ENCODE measurements at regions not wholly inside any gene's neighbourhood (a gene's known extent, or its start where the extent isn't known, plus 50 kb on each side); places are given as distances from the start of the nearest gene placed in this dataset.

DNA sequence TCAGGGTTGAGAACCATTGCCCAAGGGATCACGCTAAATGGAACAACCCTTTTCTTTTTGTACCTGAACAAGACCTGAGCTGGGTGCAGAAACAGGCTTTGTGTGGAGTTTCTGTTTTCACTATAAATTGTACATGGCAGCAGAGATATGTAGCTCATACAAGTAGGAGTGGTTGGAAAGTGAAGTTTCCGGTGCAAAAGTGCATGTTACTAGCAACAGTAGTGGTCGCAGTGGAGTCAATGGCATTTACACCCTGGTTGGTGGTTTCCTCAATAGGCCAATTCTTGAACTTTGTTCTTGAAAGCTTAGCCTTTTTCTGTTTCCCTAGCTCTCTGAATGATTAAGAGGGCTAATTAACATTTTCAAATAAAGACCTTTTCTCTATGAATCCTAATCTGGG is 170.7 kb downstream of the NEBL start:
- no peak for DNase-seq

DNA sequence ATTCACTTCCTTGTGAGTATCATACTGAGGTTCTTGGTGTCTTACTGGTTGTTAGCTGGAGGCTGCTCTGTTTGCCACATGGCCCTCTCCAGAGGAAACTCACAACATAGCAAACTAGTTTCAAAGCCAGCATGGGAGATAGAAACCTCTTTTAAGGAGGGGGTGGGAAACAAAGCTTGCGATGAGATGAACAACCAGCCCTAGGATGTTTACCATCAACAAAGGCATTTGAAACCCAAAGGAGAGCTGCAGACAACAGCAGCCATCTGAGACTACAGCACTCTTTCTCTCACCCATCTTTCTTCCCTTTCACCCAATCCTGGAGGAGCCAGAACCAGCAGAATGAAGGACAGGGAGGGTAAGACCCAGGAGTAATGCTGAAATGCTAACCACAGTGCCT is 182.1 kb downstream of the NEBL start:
- DNase-seq = no peak

DNA sequence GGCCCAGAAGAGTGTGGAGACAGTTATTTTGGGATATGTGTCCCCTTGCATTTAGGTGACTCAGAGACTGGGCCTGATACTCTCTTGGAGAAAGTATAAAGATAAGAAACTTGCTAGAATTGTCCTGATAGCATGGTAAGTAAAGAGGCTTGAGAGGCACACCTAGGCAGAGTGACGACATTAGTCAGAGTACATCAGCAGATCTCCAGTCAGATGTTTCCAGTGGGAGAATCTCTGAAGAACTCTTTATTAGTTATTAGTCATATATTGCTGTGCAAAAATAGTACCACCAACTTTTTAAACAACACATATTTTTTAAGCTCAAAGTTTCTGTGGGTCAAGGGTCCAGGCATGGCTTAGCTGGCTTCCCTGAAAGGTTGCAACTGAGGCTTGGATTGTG is 182.6 kb downstream of the NEBL start:
- no peak for DNase-seq

DNA sequence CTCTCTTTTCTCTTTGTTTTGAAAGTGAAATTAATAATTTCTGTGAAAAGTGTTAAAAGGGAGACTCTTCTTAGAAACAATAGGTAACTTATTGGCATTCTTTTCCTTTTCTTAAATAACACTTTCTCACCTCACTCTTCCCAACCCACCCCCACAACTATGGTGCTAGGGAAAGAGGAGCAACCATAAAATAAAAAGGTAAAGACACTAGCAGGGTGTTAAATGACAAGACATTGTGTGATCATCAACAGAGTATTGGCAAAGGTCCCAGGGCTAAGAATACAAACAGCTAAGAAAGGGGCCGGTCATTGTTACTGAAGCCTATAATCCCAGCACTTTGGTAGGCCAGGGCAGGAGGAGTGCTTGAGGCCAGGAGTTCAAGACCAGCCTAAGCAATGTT is 183.7 kb downstream of the NEBL start:
- no peak for DNase-seq

DNA sequence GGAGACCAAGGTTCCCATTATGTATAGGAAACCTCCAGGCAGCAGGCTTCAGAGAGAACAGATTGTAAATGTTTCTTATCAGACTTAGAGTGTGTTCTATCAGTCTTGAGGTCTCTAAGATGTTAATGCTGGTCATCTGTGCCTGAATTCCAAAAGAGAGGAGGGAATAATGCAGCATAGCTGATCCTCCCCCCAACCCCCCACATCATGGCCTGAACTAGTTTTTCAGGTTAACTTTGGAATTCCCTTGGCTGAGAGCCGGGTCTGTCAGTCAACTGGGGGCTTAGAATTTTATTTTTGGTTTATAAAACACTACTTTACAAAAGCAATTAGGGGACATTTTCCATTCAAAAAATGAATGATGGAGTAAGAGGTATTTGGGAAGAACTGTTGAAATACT is 184.3 kb downstream of the NEBL start:
- no peak for DNase-seq

DNA sequence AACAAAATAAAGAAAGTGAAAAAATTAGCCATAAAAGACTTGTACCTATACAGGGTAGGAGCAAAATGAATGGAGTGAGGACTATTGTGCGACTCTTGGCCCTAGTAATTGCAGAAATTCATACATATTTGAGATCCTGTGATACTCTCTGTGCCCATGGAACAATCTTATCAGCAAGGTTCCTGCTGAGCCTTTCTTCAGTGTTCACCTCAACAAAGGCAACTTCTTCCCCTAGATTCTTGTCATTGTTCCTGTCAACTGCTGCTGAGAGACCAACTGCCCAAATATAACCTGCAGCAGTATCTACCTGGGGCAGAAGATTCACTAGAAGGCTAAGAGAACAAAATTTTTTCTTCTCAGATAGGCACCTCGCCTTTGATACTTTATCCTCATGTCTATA is 187.4 kb downstream of the NEBL start:
- DNase-seq = no peak

DNA sequence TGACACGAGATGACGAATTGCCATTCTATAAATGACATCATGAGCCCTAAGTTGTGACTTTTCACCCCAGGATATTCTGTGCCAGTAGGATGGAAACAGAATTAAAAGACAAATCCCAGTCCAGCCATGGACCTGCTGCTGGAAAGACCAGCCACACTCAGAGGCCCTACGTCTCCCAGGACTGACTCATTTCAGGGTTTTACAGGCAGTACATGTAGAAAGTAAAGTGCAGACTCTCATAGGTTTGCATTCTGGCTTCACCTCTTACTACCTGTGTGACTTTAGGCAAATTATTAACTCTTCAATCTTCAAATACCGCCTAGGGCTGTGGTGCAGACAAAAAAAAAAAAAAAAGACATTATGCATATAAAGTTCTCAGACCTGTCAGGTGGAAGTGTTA is 188.8 kb downstream of the NEBL start:
- no peak for DNase-seq

DNA sequence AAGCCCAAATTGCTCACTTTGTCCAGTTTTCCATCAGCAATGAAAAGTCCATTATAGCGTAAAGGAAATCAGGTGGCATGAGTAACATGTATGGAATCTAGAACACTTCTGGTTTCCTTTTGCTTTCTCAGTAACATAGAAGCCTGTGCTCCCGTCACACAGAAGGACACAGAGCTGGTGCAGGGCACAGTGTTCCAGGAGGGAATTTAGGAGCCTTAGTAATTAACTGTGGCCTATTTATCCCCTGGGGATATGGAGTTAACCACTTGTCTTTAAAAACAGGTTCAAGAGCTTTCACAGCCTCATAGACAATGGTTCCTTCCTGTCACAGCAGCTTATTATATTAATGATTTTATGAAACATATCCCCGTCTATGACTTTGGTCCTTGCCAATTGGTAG is 189.9 kb downstream of the NEBL start:
- no peak for DNase-seq

DNA sequence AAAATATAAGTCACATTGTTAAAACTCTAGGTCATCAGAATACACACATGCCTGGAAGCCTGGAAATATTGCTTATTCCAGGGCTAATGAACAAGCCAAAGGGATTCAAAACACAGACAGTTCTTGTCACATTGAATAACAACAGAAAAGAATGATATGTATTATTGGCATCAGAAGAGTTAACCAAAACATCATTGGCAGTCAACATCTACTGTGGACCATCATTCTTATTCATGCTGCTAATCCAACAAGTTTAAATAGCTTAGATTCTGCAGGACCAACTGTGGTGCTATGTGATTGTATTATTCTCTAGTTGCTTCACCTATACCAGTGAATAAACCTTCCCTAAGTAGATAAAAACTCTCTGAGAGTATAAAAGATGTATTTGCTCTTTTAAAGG is 198.3 kb downstream of the NEBL start:
- DNase-seq = no peak

DNA sequence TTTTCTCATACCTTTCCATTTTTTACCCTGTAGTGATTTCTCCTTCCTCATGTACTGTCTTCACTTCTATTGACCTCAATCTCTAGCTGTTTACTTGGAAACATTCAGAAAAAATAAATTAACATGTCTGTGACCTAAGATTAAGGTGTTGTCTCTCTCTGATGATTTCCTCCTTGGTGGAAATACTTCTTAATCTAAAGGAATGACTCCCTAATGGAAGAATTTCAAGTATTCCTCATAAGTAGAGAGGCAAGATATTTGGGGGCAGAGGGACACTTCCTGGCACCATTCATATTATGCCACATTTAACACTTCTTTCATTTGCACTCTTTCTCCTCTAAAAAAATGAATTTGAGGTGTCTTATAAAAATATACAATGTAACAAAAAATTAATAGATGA is 202.8 kb downstream of the NEBL start:
- no peak for DNase-seq

DNA sequence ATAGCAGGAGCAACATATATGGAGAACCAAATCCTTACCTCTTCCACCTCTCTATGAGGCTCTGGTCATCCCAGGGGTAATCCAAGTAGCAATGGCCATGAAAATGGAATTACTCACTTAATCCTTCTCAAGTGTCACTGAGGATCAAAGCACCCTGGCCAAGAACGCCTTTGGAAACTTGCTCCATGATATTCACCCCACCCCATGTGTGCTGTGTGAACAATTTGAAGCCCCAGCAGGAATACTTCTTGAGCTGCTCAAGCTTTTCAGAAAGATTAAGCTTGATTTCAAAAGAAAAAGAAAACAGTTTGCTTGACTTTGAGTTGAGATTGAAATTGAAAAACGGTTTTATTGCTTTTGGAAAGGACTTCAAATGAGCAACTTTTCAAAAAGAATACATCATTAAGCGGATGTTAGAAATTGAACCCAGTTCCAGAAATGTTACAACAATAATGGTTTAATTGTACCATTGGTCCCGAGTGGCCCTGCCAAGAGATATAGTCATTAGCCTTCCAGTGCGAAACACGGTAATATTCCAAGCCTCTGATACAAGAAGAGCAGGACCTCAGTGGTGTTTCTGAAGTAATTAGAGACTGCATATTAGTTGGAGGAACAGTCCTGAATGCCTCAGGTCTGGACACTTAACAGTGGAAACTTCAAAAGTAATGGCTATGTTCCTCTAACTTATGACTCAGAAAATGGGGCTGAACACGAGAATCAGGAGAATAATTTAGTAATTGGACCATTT is 208.1 kb downstream of the NEBL start:
- DNase-seq = no peak

DNA sequence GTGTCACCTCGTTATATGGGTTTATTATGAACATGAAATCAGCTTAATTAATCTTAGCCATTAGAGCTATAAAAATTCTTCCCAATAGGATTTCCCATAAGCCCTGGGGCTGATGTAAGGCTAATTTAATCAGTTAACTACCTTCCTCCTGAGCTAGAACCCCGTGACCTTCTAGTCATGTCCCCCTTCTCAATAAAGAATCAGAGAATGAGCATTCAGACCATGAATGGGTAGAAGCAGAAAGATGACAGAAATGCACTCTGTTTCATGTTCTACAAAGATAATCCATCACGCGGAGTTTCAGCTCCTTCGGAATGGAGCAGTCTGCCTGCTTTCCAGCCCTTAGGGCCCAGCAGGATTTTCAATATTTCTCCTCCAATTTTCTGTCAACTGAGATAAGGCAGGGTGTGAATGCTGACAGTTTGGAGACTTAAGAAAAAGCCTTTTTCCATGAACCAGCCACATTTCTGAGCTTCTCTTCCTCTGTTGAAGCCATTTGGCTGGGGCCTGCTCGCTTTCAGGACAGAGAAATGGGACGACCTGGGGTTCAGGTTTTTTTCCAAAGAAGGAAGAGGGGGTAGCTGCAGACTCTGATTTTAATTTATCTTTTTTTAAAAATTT is 211.0 kb downstream of the NEBL start:
- no peak for DNase-seq

DNA sequence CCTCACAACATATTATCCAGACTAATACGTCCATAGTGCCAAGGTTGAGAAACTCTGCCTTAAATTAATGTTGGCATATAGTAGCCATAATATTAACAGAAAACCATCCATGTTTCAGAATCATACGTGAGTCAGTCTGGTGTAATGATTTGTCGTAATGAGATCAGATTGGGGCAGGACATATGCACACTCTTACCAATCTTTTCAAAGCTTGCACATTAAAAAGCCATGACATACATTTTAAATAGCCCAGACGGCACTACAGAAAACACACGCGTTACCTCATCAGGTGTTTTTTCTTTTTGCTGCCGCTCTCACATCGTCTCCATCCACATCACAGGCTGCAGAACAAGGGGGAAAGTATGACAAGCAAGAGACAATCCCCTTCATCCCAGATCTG is 211.6 kb downstream of the NEBL start:
- DNase-seq = no peak

DNA sequence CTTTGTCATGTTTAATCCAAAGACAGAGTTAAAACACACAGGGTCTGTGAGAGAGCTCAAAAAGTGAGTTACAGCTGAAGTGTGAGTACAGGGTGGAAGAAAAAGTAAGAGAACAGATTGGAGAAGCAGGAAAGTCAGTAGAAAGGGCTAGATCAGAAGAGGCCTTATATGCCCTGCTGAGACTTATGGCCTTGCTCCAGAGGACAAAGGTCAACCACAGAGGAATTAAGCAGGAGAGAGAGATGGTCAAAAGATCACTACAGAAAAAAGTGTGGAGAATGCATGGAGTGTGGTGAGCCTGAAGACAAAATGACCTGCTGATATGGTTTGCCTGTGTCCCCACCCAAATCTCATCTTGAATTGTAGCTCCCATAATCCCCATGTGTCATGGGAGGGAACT is 213.8 kb downstream of the NEBL start:
- DNase-seq = no peak

DNA sequence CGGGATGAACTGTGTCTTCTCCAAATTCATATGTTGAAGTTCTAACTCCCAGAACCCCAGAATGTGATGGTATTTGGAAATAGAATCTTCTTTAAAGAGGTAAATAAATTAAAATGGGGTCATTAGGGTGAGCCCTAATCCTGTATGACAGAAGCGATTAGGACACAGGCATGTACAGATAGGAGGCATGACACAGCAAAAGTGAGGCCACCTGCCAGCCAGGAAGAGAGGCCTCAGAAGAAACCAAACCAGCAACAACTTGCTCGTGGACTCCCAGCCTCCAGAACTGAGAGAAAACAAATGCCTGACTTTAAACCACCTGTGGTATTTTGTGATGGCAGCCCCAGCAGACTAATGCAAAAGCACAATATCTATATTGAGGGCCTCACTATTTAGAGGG is 214.3 kb downstream of the NEBL start:
- no peak for DNase-seq

DNA sequence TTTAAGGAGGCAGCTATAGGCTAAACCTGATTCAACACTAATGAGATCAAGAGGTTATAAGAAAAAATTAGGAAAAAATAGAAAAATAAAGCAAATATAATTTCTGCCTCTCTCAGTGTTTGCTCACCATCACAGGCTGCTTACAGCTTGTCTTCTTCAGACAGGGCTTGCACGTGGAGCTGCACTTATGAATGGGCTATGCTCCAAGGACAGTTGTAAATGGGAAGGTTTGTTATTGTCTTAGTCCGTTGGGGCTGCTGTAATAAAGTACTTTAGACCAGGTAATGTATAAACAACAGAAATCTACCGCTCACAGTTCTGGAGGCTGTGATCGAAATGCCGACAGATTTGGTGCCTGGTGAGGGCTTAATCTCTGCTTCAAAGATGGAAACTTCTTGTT is 219.8 kb downstream of the NEBL start:
- no peak for DNase-seq

DNA sequence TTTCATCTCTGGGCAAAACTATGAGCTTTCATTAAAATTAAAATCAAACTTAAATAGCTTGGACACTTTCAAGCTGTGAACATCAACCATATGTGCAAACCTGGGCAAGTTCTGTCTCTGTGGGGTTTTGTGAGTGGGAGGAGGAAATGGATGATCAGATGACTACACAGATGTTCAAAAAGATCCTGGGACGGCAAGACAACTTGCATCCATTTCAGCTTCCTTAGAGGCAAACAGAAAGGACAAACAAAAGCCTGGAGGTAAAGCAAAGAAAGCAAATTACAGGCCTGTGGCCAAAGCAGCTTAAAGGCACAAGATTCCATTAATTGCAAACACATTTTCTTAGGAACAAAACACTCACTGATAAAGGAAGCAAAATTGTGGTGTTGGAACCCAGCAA is 222.2 kb downstream of the NEBL start:
- DNase-seq = peak in 2 of 3 donors; percentile 49 to 77

DNA sequence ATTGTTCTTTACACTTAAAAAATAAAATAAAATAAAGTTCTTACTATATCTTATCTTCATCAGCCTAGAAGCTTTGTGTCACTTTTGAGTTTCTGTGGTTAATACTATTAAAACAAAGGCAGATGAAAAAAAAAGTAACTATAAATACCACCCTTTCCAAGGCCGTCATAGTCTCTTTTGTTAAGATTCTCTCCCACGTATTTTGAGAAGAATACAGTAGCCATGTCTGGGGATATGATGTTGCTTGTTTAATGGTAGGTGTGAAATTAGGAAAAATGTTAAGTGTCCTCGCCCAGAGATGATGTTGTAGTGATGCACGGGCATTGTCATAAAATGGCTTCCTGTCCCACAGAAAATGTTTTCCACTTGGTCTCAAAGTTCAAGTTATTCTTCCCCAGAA is 223.9 kb downstream of the NEBL start:
- no peak for DNase-seq

DNA sequence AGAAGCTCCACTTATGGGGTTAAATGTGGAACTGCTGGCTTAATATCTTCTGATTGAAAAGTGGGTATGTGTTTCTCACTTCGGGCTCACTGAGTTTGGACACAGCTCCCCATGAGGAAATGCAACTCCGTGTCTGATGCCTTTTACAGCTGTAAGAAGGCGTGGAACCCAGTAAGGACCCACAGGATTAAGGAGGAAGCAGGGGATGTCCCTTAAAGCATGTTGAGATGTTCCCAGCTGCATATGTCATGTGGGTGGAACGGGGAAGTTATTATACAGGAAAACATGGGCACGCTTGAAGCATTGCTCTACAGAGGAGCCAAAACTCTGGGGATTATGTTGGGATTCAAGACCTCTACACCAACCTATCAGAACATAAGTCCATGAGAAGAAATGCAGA is 224.4 kb downstream of the NEBL start:
- peak; percentile 11 to 78 (median 42) for DNase-seq

DNA sequence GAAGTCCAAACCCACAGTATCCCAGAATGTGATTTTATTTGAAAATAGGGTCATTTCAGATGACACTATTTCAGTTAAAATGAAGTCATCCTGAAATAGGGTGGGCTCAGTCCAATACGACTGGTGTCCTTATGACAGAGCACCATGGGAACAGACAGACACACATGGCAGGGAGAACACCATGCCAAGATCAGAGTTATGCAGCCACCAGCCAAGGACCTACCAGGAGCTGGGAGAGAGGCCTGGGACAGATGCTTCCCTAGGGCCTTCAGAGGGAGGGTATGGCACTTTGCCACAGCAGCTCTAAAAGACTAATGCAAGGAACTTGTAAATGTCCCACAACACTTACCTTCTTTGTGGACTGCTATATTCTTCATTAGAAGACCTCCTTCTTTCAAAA is 226.5 kb downstream of the NEBL start:
- peak in 2 of 3 donors; percentile 29 to 37 for DNase-seq

DNA sequence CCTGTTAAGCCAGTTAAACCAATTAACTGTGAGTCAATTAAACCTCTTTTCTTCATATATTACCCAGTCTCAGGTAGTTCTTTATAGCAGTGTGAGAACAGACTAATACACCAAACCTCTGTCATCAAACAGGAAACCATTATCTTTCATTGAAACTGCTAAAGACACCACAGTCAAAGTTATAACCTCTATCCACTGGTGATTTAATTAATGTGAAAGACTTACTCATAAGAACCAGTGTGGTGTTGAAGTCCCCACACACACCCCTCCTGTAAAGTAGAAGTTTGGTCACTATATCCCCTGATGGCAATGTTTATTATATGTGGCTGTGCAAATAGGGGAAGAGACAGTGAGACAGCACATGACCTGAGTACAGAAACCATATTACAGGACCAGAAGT is 228.1 kb downstream of the NEBL start:
- DNase-seq = no peak

DNA sequence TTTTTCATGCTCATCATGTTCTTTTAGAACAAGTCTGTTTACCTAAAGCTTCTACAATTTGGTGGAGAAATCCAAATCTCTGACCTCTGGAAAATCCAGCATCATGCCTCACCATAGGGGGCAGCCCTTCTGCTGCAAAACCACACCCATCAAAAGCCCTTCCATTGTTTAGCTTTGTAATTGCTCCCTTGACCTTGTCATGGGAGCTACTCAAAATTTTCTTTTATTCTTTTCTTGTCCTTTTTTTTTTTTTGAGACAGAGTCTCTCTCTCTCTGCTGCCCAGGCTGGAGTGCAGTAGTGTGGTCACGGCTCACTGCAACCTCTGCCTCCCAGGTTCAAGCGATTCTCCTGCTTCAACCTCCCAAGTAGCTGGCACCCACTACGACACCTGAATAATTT is 234.4 kb downstream of the NEBL start:
- DNase-seq = no peak

DNA sequence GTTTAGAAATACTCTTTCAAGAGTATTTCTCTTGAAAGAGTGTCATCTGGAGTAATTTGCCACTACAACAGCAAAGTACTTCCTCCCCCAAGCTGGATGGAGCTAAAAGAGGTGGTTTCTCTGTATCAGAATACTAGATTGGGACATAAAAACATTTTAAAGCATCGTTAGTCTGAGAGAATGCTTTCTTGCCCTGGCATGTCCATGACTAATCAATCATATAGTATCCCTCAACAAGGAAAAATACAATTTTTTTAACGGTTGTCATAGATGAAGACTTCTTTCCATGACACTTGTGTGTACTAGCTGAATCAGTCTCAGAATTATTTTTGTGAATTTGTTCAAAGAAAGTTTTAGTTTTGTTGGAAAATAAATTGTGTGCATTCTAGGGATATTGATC is 237.9 kb downstream of the NEBL start:
- DNase-seq = no peak

DNA sequence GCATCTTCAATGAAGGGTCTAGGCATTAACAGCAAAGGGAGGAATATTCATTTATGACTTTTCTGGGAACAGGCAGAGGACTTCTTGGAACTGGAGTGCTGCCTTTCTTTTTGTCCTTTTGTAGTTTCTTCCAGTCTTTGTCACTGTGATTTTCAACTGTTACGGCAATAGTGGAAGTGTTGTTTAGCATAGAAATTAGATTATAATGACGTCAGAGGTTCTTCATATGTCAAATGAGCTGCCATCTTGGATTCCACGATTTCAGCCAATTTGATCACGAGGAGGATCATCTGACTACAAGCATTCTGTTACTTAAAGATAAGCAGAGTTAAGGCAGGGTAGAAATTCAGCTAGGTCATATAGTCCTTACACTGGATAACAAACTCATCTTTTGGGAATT is 239.0 kb downstream of the NEBL start:
- DNase-seq = no peak
